ENCODE measurements at regions not wholly inside any gene's neighbourhood (a gene's known extent, or its start where the extent isn't known, plus 50 kb on each side); places are given as distances from the start of the nearest gene placed in this dataset.

GRCh38 chr13:20348645-20349408 is 116.7 kb upstream of the GJB6 start:
- TF ChIP-seq, protein P1, sequence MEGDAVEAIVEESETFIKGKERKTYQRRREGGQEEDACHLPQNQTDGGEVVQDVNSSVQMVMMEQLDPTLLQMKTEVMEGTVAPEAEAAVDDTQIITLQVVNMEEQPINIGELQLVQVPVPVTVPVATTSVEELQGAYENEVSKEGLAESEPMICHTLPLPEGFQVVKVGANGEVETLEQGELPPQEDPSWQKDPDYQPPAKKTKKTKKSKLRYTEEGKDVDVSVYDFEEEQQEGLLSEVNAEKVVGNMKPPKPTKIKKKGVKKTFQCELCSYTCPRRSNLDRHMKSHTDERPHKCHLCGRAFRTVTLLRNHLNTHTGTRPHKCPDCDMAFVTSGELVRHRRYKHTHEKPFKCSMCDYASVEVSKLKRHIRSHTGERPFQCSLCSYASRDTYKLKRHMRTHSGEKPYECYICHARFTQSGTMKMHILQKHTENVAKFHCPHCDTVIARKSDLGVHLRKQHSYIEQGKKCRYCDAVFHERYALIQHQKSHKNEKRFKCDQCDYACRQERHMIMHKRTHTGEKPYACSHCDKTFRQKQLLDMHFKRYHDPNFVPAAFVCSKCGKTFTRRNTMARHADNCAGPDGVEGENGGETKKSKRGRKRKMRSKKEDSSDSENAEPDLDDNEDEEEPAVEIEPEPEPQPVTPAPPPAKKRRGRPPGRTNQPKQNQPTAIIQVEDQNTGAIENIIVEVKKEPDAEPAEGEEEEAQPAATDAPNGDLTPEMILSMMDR (IDR thresholded peaks at IDR 0.05) = no peak
- no peak for TF ChIP-seq POLR2A (IDR thresholded peaks at IDR 0.05)

All from lower leg skin (tissue), 3 donors.